Stomach (tissue), 4 donors: ENCODE measurements at regions not wholly inside any gene's neighbourhood (a gene's known extent, or its start where the extent isn't known, plus 50 kb on each side); places are given as distances from the start of the nearest gene placed in this dataset.

Experiments
- CTCF ChIP-seq, 7 experiments: fragments of 450-650 bp in 4 of 7; fragments of 200-600 bp in 3 of 7; sonication (generic) in 3 of 7; IDR thresholded peaks; one replicate each; pipeline ENCODE4 v1.5.1; 2016 to 2019; ENCODE audit warnings: antibody characterized with exemption in 7 of 7, control low read depth in 2 of 7, mild to moderate bottlenecking in 1 of 7
- POLR2AphosphoS5 ChIP-seq, 3 donors: sonication (generic); formaldehyde crosslinking; IDR thresholded peaks; one replicate each; pipeline ENCODE4 v1.6.1; 2016; ENCODE audit warnings: antibody characterized with exemption in 3 of 3

GRCh38 chr13:34025746-34026145 is 207.8 kb downstream of the RFC3 start:
- TF ChIP-seq POLR2AphosphoS5 (IDR thresholded peaks at IDR 0.05) (no peak), CTCF (IDR thresholded peaks at IDR 0.05) (no peak)
